H1 (cell line): ENCODE measurements at regions not wholly inside any gene's neighbourhood (a gene's known extent, or its start where the extent isn't known, plus 50 kb on each side); places are given as distances from the start of the nearest gene placed in this dataset.

Source experiments
- HDAC6 ChIP-seq: IDR thresholded peaks from one replicate; pipeline ENCODE4 v1.7.1; 2012; ENCODE audit warnings: low read depth, mild to moderate bottlenecking, inconsistent platforms, low read length, moderate library complexity
- RNF2 ChIP-seq: fragments of 200-900, 300-1000 bp; sonication (generic); IDR thresholded peaks from 2 replicates; pipeline ENCODE4 v1.7.1; 2016; ENCODE audit warnings: borderline replicate concordance, low read depth, mild to moderate bottlenecking, antibody characterized with exemption, low read length; ENCODE audit not compliant: poor library complexity, severe bottlenecking; ENCODE audit errors: missing control alignments
- SAP30 ChIP-seq: fragments of 300-600 bp; sonication (generic); IDR thresholded peaks from 2 replicates; pipeline ENCODE4 v1.7.1; 2012; ENCODE audit warnings: low read length, moderate library complexity, mild to moderate bottlenecking, inconsistent platforms; ENCODE audit not compliant: insufficient read depth, insufficient replicate concordance

- no peak for TF ChIP-seq RNF2
- no peak for TF ChIP-seq SAP30
- TF ChIP-seq HDAC6, result no peak
- TF ChIP-seq, all 59 proteins: peak for 0
Observed at GRCh38 chr12:97006585-97006984, 99.5 kb downstream of the NEDD1 start (continued).
